NAMALWA (cell line): ENCODE measurements at regions not wholly inside any gene's neighbourhood (a gene's known extent, or its start where the extent isn't known, plus 50 kb on each side); places are given as distances from the start of the nearest gene placed in this dataset.
"Not testable (repeated sequence)": the region's sequence is repeated elsewhere in the genome, so short reads cannot be mapped to it uniquely, and the experiment has no call there.

Experiments used
- DNase-seq: peaks from one replicate; pipeline ENCODE4 v3.0.0-alpha.2; 2015; ENCODE audit warnings: low spot score

DNA sequence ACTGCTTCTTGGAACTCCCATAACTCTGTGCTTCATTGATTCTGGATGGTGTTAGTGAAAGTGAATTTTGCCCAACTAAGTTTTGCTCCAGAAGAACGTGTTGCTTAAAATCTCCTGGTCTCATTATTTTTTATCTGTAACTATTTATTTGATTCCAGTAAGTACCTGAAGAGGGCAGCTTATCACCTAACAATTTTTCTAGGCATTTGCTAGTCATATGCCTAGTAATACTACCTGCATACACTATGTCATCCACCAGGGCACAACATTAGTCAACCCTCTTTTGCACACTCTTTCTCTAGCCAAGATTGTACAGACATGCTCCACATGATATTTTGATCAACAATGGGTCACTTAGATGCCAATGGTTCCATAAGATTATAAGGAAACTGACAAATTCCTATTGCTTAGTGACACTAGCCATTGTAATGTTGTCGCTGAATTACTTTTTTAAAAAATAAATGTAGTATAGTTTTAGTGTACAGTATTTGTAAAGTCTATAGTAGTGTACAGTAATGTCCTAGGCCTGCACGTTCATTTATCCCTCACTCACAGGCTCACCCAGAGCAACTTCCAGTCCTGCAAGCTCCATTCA is 499.9 kb upstream of the AADAT start:
- peak; percentile 73 for DNase-seq

DNA sequence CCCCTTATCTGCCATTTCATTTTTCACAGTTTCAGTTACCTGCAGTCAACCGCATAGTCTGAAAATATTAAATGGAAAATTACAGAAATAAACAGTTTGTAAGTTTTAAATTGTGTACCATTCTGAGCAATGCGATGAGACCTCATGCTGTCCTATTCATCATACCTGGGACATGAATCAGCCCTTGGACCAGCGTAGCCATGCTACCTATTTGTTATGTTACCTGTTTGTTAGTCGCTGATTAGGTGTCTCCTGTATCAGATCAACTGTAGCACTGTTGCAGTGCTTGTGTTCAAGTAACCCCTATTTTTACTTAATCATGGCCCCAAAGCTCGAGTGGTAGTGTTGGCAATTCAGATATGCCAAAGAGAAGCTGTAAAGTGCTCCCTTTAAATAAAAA is 492.2 kb upstream of the AADAT start:
- DNase-seq = no peak

DNA sequence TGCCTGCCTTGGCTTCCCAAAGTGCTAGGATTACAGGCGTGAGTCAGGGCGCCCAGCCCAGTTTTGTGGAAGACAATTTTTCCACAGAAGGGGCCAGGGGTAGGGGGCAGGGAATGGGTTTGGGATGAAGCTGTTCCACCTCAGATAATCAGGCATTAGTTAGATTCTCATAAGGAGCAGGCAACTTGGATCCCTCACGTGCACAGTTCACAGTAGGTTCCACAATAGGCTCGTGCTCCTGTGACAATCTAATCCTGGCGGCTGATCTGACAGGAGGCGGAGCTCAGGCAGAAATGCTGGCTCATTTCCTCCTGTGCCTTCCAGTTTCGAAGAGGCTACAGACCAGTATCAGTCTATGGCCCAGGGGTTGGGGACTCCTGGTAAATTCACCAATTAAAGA is 491.6 kb upstream of the AADAT start:
- no peak for DNase-seq

DNA sequence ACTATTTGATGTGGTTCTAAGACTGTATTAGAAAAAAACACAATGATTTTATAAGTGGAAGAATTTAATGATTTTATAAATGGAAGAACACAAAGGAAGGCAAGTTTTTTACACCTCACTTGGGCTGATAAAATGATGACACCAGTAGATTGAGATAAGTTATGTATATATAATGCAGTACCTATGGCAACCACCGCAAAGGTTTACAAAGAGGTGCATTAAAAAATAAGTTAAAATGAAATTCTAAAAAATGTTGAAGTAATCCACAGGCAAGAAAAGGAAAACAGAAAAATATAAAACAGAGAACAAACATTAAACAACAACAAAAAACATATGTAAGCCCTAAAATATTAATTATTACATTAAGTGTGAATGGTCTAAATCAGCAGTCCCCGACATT is 490.9 kb upstream of the AADAT start:
- DNase-seq = peak; percentile 1

DNA sequence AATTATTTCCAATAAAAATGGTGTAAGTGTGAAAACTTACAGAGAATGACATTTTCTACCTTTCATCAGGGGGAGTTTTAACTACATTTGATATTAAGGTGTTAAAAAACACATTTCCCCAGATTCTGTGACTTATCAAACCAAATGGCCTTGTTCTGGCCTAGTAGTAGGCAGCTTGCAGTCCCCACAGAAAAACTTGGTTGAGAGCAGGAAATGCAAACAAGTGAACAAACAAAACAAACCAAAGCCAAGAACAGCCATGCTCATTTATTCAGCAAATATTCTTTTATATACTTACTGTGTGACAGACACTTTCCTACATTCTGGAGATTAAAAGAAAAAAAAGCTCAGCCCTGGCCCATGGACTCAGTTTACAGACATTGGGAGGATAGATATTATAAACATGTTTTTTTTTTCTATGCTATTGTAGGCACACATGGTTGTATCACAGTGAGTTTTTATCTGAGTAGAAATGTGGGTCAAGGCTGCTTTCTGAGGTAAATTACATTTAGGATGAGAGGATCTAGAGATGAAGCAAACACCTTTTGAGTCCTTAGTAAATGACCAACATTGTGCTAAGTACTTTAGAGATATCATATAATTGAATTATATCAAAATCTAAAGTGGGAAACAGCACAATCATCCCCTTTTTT is 449.2 kb upstream of the AADAT start:
- DNase-seq = no peak

DNA sequence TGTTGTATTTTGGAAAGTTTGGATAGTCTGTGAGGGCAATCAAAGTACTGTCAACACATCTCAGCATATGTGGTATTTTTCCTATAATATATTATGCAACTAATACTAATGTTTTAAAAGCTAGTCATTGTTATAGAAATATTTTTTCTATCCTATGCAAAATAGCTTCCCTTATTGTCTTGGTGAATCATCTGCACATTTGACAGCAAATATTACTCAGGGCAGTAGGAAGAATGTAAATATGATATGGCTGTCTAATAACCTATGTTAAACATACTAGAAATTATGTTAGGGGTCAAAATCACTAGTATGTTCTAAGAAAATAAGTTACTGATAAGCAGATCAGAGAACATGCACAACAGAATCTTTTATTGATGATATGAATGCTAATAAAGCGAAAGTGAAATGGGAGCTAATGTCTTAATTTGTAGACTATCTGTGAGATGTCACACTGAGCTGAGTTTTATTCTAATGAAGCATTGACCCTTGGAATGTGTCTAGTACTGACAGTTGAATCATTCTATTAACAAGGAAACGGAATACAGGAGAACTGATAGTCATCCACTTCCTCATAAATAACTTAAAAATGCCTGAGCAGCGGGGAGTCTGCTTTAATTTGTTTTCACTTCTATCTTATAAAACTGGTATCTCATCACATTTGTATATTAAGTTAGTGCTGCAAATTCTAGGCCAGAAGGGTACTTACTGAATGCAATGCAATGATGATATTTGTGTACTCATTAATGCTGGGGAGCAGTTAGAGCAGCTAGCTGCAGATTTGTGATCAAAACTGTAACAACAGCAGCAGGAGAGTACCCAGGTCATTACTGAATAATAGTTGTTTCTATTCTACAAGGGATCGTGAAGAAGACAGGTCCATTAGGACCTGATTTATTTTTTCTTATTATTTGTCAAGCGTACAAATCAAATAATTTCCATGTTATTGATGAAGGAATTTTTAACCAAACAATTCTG is 440.3 kb upstream of the AADAT start:
- DNase-seq = no peak

DNA sequence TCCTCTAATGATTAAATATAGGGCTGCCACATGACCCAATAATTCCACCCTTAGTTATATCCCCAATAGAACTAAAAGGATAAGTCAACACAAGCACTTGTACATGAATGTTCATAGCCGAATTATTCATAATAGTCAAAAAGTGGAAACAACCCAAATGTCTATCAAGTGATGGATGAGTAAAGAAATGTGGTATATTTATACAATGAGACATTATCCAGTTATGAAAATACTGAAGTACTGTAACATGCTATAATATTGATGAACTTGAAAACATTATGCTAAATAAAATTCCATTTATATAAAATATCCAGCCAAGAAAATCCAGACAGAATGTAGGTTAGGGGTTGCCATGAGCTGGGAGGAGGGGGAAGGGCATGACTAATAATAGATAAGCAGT is 436.7 kb upstream of the AADAT start:
- DNase-seq = no peak

DNA sequence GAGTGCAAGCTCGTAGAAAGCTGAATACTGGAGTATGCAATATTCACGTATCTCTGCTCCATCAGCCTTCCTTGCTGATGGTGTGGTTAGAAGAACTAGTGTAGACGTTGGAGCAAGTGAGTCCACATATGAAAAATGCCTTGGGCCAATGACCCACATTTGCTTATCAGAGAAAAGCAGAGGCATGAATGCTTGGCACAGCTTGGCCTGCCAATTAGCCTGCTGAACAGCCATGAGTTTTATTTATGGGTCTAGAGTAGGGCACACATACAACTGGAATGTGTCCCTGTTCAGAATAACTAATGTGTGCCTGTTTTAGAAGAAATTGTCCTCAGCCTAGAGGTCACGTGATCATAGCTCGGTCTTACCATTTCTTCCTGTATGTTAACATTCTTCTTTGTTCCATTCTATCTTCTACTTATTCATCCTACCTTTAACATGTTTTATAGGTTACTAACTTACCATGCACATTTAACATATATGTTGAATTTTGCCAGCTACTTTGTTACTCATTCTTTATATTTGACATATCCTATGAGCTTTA is 432.7 kb upstream of the AADAT start:
- no peak for DNase-seq

DNA sequence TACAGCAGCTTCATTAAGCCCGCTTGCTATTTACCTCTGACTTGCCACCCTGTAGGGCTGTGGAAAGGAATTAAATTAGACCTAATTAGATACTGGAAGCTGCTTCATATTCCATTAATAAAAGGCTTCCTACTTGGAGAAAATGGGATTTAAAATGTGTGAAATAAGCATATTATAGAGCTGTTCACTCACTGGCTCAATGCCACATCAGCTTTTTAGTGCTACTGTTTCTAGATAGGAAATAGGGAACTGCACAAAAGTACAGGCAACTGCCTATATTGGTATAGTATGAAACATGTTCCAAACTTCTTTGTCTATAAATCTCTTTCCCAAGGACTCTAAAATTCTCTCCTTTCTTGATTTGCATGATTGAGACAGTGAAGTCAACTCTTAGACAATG is 407.9 kb upstream of the AADAT start:
- DNase-seq = no peak

DNA sequence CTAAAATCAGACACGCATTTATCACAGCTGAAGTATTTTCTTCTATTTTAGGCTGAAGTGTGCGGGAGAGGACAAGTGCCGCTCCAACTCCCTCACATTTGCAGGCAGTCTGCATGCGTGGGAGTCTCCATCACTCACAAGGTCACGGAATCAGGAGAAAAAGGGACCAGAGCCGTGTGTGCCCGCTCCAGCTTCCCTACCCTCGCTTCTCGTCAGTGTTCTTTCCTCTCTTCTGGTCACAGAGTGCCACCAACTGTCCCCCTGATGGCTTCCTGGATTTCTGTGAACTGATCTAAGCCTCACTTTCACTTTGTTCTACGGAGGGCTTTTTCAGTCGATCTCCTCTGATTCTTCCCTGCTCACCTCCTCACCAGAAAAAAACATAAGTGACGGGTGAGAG is 407.4 kb upstream of the AADAT start:
- DNase-seq = no peak

DNA sequence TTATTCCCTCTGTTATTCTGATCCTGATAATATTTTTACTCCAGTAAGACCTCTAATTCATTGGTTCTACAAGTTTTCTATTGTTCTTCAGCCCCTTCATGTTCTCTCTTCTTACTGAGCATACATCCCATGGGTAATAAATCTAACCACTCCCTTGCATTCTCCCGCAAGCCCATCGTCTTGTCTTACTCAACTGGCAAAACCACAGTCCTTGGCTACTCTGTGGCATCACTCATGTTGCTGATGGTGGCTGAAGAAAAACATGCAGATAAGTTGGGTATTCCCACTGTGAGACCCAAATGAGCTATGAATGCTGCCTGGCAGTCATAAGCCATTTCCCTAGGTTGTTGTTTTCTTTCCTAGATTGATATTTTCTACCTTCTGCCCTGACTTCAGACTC is 402.2 kb upstream of the AADAT start:
- DNase-seq = no peak

DNA sequence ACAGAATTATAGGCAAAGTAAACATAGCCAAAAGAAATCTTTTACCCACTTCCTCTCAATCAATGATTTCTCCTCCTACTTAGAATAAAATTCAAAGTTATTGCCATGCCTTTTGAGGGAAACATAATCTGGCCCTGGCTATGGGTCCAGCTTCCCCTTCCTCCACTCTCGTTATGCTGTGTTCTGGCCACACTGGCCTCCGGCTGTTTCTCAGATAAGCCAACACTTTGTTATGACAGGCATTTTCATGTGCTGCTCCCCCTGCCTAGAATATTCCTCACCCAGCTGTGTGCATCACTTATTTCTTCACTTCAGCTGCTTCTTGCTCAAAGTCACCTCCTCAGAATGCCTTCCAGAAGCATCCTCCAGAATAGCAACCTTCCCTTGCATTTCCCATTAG is 386.6 kb upstream of the AADAT start:
- DNase-seq = no peak

DNA sequence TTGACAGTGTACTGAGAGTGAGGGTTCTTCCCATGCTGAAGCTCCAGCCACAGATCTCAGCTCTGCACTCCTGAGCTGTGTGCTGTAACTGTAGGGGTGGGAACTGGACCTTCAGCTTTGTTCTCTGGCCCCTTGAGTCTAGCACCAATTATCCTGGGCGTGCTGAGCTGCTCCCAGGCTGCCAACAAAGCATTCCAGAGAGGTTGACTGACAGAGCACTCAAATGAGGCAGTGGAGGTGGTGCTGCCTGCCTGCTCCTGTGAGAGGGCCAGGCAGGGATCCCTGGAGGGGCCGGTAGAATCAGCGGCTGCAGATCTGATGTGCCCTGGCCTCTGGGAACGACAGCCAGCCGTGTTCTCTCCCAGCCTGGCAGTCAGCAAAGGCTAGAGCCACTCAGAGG is 375.7 kb upstream of the AADAT start:
- DNase-seq = no peak

DNA sequence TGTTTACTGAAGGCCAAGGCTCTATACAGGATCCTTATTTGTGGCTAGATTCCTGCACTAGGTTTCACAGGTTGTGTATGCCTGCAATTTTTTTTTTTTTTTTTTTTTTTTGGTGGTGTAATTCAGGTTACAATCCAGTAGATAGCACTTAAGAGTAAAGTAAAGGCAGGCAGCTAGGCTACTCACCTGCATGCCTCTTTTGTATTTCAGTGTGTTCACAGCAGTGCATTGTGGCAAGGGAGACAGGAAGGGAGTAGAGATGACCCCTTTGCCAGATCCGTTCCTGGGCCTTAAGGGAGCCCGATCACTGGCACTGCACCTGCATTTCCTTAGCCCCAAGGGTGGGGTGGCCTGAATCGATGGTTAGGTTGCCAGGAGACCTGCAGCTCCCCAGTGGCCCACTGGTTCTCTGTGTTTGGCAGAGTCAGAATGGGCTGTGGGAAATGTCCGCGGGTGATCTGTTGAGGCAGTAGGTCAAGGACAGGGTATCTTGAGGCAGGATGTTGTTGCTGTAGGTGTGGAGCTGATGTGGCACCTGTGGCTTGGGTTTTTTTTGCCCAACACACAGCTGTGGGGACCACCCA is 374.9 kb upstream of the AADAT start:
- DNase-seq = no peak

DNA sequence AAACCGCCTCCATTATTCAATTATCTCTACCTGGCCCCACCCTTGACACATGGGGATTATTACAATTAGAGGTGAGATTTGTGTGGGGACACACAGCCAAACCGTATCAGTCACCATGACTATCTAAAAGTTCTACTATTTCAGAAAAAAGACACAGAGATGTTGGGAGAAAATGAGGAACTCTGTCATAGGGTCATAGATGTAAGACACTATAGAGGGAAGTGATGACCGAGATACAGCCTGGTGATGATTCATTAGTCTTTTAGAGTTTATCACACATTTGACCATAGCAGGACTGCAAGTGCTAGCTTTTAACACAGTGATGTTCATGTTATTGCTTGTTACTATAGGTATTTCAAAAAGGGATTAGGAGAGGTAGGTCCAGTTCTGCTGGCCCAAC is 357.0 kb upstream of the AADAT start:
- DNase-seq = no peak

DNA sequence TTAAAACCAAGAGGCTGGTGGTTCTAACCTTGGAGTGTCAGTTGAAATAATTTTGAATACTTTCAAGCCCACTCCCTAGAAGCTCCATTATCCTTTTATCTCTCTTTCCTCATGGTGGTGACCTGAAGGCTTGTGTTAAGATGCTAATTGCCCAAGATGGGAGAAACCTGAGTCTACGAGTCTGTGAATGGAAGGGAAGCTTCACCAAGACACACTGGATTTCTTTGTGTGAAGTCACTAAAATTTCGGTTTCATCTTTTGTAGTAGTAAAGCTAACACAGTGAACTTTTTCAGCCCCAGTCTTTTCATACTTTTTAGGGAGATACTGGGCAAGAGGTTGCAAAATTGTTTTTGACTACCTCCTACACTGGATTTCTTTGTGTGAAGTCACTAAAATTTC is 351.4 kb upstream of the AADAT start:
- not testable (repeated sequence) for DNase-seq

DNA sequence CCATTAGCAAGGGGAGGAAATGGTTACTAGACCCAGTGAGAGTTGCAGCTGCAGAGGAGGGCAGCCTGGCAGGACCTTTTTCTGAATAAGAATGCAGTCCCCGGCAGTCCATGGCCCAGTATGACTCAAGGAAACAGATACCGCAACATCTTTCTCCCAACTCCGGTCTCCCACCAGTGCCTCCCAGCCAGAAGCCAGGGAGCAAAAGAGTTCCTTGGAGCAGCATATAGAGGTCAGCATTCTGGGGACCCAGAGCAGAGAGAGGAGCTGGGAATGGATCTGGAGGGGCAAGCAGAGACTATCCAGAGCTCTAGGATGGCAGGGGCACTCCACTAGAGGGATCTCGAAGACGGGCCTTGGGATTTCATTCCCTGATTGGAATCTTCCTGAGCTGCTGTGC is 339.2 kb upstream of the AADAT start:
- DNase-seq = no peak

DNA sequence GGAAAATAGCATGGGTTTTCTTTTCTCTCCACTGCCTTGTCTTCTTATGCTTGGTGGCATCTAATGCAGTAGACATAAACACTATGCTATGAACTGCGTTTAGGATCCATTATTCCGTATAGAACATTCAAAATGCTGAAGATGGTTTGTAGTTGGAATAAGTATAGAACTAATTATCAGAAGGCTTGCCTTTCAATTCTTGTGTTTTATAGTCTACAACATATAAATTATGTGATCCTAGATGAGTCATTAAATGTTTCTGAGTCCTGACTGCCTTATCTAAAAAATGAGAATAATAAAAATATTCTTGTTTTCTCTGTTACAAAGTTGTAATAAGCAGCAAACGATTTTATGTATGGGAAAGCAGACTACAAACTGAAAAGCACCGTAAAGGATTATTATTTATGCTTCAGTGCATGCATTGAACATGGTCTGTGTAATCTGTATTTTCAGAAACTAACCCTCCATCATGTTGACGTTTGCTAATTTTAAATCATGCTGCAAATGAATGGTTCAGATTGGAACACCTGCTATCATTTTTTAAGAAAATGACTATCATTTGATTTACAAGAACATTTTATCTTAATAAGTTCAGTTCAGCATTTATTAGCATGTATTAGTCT is 335.9 kb upstream of the AADAT start:
- DNase-seq = no peak

DNA sequence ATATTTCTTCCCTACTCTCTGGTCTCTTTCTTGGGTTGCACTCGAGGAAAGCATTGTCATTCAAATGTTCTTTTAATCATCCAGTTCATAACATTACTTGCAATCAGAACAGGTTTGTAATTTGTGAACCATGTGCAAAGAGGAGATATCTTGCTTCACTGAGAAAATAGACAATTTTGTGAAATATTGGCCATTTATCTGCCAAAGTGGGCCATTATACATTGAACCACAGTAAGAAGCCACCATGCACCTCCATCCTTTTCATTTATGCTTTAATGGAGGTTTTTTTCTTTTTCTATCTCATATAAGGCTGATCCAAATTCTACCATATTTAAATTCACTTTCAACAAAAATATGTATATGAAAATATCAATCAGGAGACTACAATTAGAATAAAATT is 335.3 kb upstream of the AADAT start:
- DNase-seq = no peak

DNA sequence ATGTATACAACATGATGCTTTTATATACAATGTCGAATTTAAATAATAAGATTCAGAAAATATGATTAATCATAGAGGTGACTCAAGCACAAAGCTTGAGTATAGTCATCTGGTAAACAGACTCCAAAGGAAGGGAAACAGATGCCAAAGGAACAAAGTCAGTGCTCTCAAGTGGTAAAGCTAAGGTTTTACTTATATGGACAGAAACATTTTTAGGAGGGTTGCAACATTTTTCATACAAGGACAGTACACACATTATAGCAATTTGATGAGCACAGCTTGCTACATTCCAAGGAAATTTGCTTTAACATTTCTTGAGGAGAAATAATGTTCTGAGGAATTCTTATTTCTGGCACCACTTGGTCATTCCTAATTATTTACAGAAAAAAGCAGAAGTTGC is 333.4 kb upstream of the AADAT start:
- DNase-seq = no peak

DNA sequence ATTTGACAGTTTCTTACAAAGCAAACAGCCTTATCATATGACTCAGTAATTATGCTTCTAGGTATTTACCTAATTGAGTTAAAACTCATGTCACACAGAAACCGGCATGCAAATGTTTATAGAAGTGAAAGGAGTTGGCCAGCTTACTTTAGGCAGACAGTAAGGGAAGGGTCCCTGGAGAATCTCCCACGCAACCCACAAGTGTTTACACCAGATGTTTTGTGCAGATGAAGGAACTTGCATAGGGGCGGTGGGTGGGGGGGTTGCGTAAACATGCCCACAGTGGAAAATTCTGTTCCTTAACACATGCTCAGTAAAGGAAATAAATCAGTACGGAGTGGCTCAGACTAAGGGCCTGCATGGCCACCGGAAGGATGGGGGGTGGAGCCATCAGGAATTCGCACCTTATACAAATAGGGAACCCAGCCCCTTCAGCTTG is 330.5 kb upstream of the AADAT start:
- DNase-seq = no peak

DNA sequence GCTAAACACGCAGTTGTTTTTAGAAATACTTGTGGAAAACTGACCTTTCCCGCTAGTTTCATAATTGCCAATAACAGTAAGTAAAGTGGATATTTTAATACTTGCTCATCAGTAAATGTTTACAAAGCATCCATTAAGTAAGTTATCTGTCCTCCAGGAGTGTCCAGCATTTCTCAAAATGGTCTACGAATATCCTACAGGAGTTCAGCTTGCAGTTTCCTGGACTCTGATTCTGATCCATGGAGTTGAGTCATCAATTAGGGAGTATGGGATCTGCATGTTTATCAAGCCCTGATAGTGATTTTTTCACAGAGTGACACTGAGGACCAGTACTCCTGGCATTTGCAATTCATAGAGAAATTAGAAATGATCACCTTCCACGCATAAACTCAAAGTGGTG is 325.2 kb upstream of the AADAT start:
- DNase-seq = no peak
